ENCODE measurements at regions not wholly inside any gene's neighbourhood (a gene's known extent, or its start where the extent isn't known, plus 50 kb on each side); places are given as distances from the start of the nearest gene placed in this dataset.

DNA sequence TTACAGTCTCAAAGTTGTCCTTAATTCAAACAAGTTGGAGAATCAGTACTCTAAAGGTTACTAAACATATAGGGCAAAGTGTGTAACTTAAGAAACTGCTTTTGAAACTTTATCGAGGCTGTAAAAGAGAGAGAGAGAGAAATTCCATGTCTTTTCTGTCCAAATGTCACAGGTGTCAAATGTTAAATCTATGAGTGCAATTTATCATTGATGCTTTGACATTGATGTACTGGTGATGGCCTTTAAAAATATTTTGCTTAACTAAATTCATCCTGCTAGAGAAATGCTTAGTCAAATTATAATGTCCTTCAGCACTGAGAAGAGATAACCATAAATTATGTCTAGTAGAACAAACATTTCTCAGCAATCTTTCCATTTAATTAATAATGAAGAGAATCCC is 1602.1 kb upstream of the TMEFF2 start (continued):
- TF ChIP-seq NR1H2 (CRISPR knock-in tag; IDR thresholded peaks at IDR 0.05) (no peak), NR2C2 (CRISPR knock-in tag; IDR thresholded peaks at IDR 0.05) (no peak), ELF4 (CRISPR knock-in tag; IDR thresholded peaks at IDR 0.05; ENCODE audit: low read depth) (no peak), SMAD4 (CRISPR knock-in tag; IDR thresholded peaks at IDR 0.05) (no peak), FOXK1 (CRISPR knock-in tag; IDR thresholded peaks at IDR 0.05) (no peak), EMX1 (CRISPR knock-in tag; IDR thresholded peaks at IDR 0.05) (no peak), ATF1 (CRISPR knock-in tag; IDR thresholded peaks at IDR 0.05) (no peak), ETV6 (CRISPR knock-in tag; IDR thresholded peaks at IDR 0.05) (no peak)
- TF ChIP-seq, protein P1, sequence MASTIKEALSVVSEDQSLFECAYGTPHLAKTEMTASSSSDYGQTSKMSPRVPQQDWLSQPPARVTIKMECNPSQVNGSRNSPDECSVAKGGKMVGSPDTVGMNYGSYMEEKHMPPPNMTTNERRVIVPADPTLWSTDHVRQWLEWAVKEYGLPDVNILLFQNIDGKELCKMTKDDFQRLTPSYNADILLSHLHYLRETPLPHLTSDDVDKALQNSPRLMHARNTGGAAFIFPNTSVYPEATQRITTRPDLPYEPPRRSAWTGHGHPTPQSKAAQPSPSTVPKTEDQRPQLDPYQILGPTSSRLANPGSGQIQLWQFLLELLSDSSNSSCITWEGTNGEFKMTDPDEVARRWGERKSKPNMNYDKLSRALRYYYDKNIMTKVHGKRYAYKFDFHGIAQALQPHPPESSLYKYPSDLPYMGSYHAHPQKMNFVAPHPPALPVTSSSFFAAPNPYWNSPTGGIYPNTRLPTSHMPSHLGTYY (CRISPR knock-in tag; IDR thresholded peaks at IDR 0.05): no peak
- TF ChIP-seq, protein P2, sequence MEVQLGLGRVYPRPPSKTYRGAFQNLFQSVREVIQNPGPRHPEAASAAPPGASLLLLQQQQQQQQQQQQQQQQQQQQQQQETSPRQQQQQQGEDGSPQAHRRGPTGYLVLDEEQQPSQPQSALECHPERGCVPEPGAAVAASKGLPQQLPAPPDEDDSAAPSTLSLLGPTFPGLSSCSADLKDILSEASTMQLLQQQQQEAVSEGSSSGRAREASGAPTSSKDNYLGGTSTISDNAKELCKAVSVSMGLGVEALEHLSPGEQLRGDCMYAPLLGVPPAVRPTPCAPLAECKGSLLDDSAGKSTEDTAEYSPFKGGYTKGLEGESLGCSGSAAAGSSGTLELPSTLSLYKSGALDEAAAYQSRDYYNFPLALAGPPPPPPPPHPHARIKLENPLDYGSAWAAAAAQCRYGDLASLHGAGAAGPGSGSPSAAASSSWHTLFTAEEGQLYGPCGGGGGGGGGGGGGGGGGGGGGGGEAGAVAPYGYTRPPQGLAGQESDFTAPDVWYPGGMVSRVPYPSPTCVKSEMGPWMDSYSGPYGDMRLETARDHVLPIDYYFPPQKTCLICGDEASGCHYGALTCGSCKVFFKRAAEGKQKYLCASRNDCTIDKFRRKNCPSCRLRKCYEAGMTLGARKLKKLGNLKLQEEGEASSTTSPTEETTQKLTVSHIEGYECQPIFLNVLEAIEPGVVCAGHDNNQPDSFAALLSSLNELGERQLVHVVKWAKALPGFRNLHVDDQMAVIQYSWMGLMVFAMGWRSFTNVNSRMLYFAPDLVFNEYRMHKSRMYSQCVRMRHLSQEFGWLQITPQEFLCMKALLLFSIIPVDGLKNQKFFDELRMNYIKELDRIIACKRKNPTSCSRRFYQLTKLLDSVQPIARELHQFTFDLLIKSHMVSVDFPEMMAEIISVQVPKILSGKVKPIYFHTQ (CRISPR knock-in tag; IDR thresholded peaks at IDR 0.05): no peak

DNA sequence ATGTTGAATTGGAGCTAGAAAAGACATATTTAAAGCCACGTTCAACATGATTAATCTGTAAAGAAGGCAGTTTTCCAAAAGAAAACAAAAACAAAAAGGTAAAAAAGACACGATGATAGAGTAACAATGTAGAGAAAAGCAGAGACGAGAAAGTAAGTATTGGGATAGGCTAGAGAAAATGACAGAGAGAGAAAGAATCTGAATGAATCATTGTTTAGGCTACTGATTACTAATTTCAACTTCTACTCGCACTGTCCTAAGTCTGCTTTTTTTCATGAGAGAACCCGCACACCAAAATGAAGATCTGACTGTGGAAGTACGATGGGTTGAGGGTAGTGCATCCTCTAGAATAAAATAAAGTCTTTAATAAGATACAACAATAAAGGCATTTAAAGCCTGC is 1599.2 kb upstream of the TMEFF2 start:
- TF ChIP-seq SP1 (CRISPR knock-in tag; conservative IDR thresholded peaks at IDR 0.05) (no peak), EMX1 (CRISPR knock-in tag; IDR thresholded peaks at IDR 0.05) (no peak), ZNF317 (CRISPR knock-in tag; IDR thresholded peaks at IDR 0.05; ENCODE audit: borderline replicate concordance, low read depth) (no peak), CREM (CRISPR knock-in tag; IDR thresholded peaks at IDR 0.05) (no peak), NFYB (CRISPR knock-in tag; conservative IDR thresholded peaks at IDR 0.05; ENCODE audit: low read depth) (no peak), MXD4 (CRISPR knock-in tag; IDR thresholded peaks at IDR 0.05; ENCODE audit: borderline replicate concordance) (no peak), NR2C2 (CRISPR knock-in tag; IDR thresholded peaks at IDR 0.05) (no peak), TEAD4 (CRISPR knock-in tag; IDR thresholded peaks at IDR 0.05) (no peak), FOXP1 (CRISPR knock-in tag; IDR thresholded peaks at IDR 0.05; ENCODE audit: borderline replicate concordance) (no peak), ZBTB21 (CRISPR knock-in tag; IDR thresholded peaks at IDR 0.05; ENCODE audit: borderline replicate concordance) (no peak), FOXK1 (CRISPR knock-in tag; IDR thresholded peaks at IDR 0.05) (no peak), ESRRA (CRISPR knock-in tag; IDR thresholded peaks at IDR 0.05; ENCODE audit: borderline replicate concordance) (no peak), ZNF121 (CRISPR knock-in tag; IDR thresholded peaks at IDR 0.05) (no peak), RORB (CRISPR knock-in tag; IDR thresholded peaks at IDR 0.05) (no peak)
- TF ChIP-seq, protein P3, sequence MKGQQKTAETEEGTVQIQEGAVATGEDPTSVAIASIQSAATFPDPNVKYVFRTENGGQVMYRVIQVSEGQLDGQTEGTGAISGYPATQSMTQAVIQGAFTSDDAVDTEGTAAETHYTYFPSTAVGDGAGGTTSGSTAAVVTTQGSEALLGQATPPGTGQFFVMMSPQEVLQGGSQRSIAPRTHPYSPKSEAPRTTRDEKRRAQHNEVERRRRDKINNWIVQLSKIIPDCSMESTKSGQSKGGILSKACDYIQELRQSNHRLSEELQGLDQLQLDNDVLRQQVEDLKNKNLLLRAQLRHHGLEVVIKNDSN (CRISPR knock-in tag; IDR thresholded peaks at IDR 0.05): no peak
- TF ChIP-seq, protein P4, sequence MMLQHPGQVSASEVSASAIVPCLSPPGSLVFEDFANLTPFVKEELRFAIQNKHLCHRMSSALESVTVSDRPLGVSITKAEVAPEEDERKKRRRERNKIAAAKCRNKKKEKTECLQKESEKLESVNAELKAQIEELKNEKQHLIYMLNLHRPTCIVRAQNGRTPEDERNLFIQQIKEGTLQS (CRISPR knock-in tag; conservative IDR thresholded peaks at IDR 0.05): no peak
- TF ChIP-seq, protein P5, sequence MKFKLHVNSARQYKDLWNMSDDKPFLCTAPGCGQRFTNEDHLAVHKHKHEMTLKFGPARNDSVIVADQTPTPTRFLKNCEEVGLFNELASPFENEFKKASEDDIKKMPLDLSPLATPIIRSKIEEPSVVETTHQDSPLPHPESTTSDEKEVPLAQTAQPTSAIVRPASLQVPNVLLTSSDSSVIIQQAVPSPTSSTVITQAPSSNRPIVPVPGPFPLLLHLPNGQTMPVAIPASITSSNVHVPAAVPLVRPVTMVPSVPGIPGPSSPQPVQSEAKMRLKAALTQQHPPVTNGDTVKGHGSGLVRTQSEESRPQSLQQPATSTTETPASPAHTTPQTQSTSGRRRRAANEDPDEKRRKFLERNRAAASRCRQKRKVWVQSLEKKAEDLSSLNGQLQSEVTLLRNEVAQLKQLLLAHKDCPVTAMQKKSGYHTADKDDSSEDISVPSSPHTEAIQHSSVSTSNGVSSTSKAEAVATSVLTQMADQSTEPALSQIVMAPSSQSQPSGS (CRISPR knock-in tag; IDR thresholded peaks at IDR 0.05; ENCODE audit: borderline replicate concordance, low read depth): no peak
- TF ChIP-seq, protein P6, sequence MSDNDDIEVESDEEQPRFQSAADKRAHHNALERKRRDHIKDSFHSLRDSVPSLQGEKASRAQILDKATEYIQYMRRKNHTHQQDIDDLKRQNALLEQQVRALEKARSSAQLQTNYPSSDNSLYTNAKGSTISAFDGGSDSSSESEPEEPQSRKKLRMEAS (CRISPR knock-in tag; IDR thresholded peaks at IDR 0.05): no peak
- TF ChIP-seq, protein P7, sequence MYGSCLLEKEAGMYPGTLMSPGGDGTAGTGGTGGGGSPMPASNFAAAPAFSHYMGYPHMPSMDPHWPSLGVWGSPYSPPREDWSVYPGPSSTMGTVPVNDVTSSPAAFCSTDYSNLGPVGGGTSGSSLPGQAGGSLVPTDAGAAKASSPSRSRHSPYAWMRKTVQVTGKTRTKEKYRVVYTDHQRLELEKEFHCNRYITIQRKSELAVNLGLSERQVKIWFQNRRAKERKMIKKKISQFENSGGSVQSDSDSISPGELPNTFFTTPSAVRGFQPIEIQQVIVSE (CRISPR knock-in tag; IDR thresholded peaks at IDR 0.05; ENCODE audit: borderline replicate concordance): no peak
- Mint-ChIP-seq H3K9me3 (no peaks in the 10 kb centered on the region), H3K4me1 (no peaks in the 10 kb centered on the region), H3K4me3 (no peak overlapping the region), H3K27me3 (ENCODE audit: low read depth) (no peaks in the 10 kb centered on the region), H3K27ac (no peak overlapping the region), H3K36me3 (no peaks in the 10 kb centered on the region)
- ChIA-PET POLR2A (no interaction called here), CTCF (no interaction called here)
- DNase-seq (ENCODE audit: low spot score) (no peak), ATAC-seq (no peak)

All from WTC11 (cell line).